ENCODE measurements at regions not wholly inside any gene's neighbourhood (a gene's known extent, or its start where the extent isn't known, plus 50 kb on each side); places are given as distances from the start of the nearest gene placed in this dataset.

DNA sequence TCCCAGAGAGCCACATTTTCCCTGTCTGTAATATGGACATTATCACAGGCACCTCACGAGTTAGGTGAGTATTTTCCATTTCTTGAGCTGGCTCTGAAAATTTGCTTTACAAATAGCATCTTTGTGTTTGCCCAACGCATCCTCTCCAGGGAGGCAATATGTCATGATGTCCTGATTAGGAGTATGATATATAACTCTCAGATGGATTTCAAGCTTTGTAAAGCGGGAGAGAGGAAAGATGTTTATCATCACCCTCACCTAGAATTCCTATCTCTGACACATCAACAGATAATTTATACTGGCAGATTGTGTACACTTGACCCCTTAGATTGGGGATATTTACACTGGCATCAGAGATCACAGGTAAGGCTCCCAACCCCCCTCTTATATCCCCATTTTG is 730.7 kb upstream of the RGS18 start:
- WGBS (ENCODE audit: insufficient coverage, low coverage, missing lambda C conversion rate), result 12% methylated on average over 3 of the region's 3 CpGs
- TF ChIP-seq, protein P1, sequence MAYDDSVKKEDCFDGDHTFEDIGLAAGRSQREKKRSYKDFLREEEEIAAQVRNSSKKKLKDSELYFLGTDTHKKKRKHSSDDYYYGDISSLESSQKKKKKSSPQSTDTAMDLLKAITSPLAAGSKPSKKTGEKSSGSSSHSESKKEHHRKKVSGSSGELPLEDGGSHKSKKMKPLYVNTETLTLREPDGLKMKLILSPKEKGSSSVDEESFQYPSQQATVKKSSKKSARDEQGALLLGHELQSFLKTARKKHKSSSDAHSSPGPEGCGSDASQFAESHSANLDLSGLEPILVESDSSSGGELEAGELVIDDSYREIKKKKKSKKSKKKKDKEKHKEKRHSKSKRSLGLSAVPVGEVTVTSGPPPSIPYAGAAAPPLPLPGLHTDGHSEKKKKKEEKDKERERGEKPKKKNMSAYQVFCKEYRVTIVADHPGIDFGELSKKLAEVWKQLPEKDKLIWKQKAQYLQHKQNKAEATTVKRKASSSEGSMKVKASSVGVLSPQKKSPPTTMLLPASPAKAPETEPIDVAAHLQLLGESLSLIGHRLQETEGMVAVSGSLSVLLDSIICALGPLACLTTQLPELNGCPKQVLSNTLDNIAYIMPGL (CRISPR knock-in tag; IDR thresholded peaks at IDR 0.05), result no peak
- TF ChIP-seq, protein P2, sequence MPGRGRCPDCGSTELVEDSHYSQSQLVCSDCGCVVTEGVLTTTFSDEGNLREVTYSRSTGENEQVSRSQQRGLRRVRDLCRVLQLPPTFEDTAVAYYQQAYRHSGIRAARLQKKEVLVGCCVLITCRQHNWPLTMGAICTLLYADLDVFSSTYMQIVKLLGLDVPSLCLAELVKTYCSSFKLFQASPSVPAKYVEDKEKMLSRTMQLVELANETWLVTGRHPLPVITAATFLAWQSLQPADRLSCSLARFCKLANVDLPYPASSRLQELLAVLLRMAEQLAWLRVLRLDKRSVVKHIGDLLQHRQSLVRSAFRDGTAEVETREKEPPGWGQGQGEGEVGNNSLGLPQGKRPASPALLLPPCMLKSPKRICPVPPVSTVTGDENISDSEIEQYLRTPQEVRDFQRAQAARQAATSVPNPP (IDR thresholded peaks at IDR 0.05; ENCODE audit: borderline replicate concordance, insufficient read depth, insufficient read length), result no peak
- TF ChIP-seq, protein P3, sequence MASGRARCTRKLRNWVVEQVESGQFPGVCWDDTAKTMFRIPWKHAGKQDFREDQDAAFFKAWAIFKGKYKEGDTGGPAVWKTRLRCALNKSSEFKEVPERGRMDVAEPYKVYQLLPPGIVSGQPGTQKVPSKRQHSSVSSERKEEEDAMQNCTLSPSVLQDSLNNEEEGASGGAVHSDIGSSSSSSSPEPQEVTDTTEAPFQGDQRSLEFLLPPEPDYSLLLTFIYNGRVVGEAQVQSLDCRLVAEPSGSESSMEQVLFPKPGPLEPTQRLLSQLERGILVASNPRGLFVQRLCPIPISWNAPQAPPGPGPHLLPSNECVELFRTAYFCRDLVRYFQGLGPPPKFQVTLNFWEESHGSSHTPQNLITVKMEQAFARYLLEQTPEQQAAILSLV (tag; IDR thresholded peaks at IDR 0.05), result no peak
- no peak for TF ChIP-seq RB1 (IDR thresholded peaks at IDR 0.05; ENCODE audit: low read depth)
- no peak for TF ChIP-seq STAG1 (CRISPR knock-in tag; IDR thresholded peaks at IDR 0.05; ENCODE audit: borderline replicate concordance)
- TF ChIP-seq ZNF766 (CRISPR knock-in tag; conservative IDR thresholded peaks at IDR 0.05), result no peak
- TF ChIP-seq ZNF764 (CRISPR knock-in tag; IDR thresholded peaks at IDR 0.05; ENCODE audit: low read depth), result no peak
- TF ChIP-seq ZNF785 (CRISPR knock-in tag; IDR thresholded peaks at IDR 0.05), result no peak
- no peak for TF ChIP-seq MYNN (IDR thresholded peaks at IDR 0.05)
- TF ChIP-seq MYNN (CRISPR knock-in tag; IDR thresholded peaks at IDR 0.05), result no peak
- no peak for TF ChIP-seq CEBPG (CRISPR knock-in tag; IDR thresholded peaks at IDR 0.05)
- TF ChIP-seq CEBPG (tag; conservative IDR thresholded peaks at IDR 0.05 in 1 of 2, IDR thresholded peaks at IDR 0.05 in 1 of 2), result no peak
- TF ChIP-seq CTBP1 (IDR thresholded peaks at IDR 0.05; ENCODE audit: borderline replicate concordance), result no peak
- TF ChIP-seq, protein P4, sequence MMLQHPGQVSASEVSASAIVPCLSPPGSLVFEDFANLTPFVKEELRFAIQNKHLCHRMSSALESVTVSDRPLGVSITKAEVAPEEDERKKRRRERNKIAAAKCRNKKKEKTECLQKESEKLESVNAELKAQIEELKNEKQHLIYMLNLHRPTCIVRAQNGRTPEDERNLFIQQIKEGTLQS (IDR thresholded peaks at IDR 0.05), result no peak
- TF ChIP-seq, protein P4 (CRISPR knock-in tag; conservative IDR thresholded peaks at IDR 0.05), result no peak
- no peak for TF ChIP-seq NFIX (CRISPR knock-in tag; IDR thresholded peaks at IDR 0.05; ENCODE audit: low read depth)
- TF ChIP-seq KLF1 (tag; IDR thresholded peaks at IDR 0.05), result no peak
- H3K27me3 ChIP-seq (ENCODE audit: control insufficient read depth in 2 of 2, insufficient read depth in 2 of 2, low read length in 2 of 2), result no peaks in the 10 kb centered on the region
- H3K36me3 ChIP-seq (ENCODE audit: control insufficient read depth, insufficient read depth, low read length), result no peaks in the 10 kb centered on the region
- H3K9me1 ChIP-seq (ENCODE audit: control insufficient read depth, insufficient read depth, low read length), result no peaks in the 10 kb centered on the region
- ATAC-seq, result no peak
- H3K9me3 ChIP-seq (replicated peaks; ENCODE audit: control insufficient read depth, insufficient read depth, low read depth, low read length), result no peaks in the 10 kb centered on the region
- H3K4me1 ChIP-seq (replicated peaks in 1 of 2; ENCODE audit: control insufficient read depth in 2 of 2, insufficient read depth in 2 of 2, low read length in 2 of 2), result no peaks in the 10 kb centered on the region; a peak in 1 of 5 replicates
- H3K4me3 ChIP-seq, result no peak overlapping the region
- no TSS peak for BruUV-seq (replicated peaks)
- CTCF ChIA-PET (ENCODE audit: low intra/inter-chr PET ratio), result interaction anchor here (0.6 kb wide), 1 partner anchor 100 kb away, joined by 3 read pairs; no protein-coding TSS in a partner anchor
- intact Hi-C loops (cut with micrococcal nuclease), result no loop called here
- H2AFZ ChIP-seq (ENCODE audit: low read depth, low read length), result no peak overlapping the region
- DNase-seq (ENCODE audit: extremely low read depth in 1 of 4, low spot score in 3 of 4), result no peak
- H4K20me1 ChIP-seq (replicated peaks; ENCODE audit: control insufficient read depth, insufficient read depth, low read length), result no peaks in the 10 kb centered on the region
- no peak overlapping the region for H3K4me2 ChIP-seq (ENCODE audit: insufficient read depth, low read length)
- no peak for FAIRE-seq
- no peak overlapping the region for H3K27ac ChIP-seq (ENCODE audit: extremely low read depth, low read depth, low read length)
- POLR2A ChIA-PET, result no interaction called here
- no peak overlapping the region for H3K9ac ChIP-seq (ENCODE audit: insufficient read depth in 1 of 2, low read depth in 2 of 2, low read length in 2 of 2)
- no peaks in the 10 kb centered on the region for H3K79me2 ChIP-seq (ENCODE audit: control insufficient read depth, insufficient read depth, low read length)
- in situ Hi-C loops (cut with MboI), result no loop called here
